SJSA1 (cell line): ENCODE measurements at regions not wholly inside any gene's neighbourhood (a gene's known extent, or its start where the extent isn't known, plus 50 kb on each side); places are given as distances from the start of the nearest gene placed in this dataset.
"Not testable (repeated sequence)": the region's sequence is repeated elsewhere in the genome, so short reads cannot be mapped to it uniquely, and the experiment has no call there.

Source experiments
- DNase-seq, 2 experiments: peaks; one replicate each; pipeline ENCODE4 v3.0.0-alpha.2; 2015 to 2020; ENCODE audit warnings: low spot score in 2 of 2, low read depth in 1 of 2
- H3K27ac ChIP-seq: fragments of 250-450 bp; sonication (Bioruptor Pico); 2 replicates; pipeline ENCODE4 v1.5.1; 2020; ENCODE audit warnings: mild to moderate bottlenecking, moderate library complexity
- H3K27me3 ChIP-seq: fragments of 250-450 bp; sonication (Bioruptor Pico); replicated peaks from 2 replicates; pipeline ENCODE4 v1.5.1; 2020; ENCODE audit warnings: mild to moderate bottlenecking, moderate library complexity
- H3K36me3 ChIP-seq: fragments of 250-450 bp; sonication (Bioruptor Pico); 2 replicates; pipeline ENCODE4 v1.5.1; 2020; ENCODE audit warnings: mild to moderate bottlenecking
- H3K4me1 ChIP-seq: fragments of 250-450 bp; sonication (Bioruptor Pico); replicated peaks from 2 replicates; pipeline ENCODE4 v1.6.1; 2021; ENCODE audit warnings: mild to moderate bottlenecking
- H3K4me3 ChIP-seq: fragments of 250-450 bp; sonication (Bioruptor Pico); 2 replicates; pipeline ENCODE4 v1.5.1; 2020; ENCODE audit warnings: mild to moderate bottlenecking
- H3K9me3 ChIP-seq: fragments of 250-450 bp; sonication (Bioruptor Pico); replicated peaks from 2 replicates; pipeline ENCODE4 v1.5.1; 2020; ENCODE audit warnings: mild to moderate bottlenecking

DNA sequence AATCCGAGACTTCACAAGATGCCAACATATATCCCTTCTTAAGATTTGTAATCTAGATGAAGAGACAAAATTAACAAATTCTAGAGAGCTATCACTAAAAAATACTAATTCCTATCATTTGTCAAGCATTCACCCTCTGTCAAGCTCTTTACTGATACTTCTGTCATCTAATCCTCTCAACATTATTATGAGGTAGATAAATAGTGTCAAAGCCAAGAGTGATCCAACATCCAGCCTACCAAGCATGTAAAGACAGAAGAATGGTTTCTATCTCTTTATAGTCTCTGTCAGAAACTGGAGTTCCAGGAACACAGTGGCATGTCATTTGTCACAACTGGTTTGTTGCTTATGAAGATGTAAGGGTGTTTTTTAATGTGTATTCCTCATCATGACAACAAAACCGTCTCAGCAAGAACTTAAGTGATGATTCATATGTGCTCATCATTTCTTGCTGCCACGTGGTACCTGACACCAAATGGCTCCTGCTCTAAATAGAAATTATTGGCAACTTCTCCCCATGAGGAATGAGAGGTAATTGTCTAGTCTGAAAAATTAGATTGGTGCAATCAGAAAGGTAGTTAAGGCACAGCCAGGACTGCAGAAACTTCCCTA, 196.8 kb downstream of the TOX3 start:
- Histone ChIP-seq H3K27me3 (no peaks in the 10 kb centered on the region), H3K9me3 (no peaks in the 10 kb centered on the region), H3K36me3 (no peaks in the 10 kb centered on the region), H3K4me3 (no peak overlapping the region), H3K27ac (no peak overlapping the region), H3K4me1 (no peaks in the 10 kb centered on the region)
- DNase-seq: no peak

DNA sequence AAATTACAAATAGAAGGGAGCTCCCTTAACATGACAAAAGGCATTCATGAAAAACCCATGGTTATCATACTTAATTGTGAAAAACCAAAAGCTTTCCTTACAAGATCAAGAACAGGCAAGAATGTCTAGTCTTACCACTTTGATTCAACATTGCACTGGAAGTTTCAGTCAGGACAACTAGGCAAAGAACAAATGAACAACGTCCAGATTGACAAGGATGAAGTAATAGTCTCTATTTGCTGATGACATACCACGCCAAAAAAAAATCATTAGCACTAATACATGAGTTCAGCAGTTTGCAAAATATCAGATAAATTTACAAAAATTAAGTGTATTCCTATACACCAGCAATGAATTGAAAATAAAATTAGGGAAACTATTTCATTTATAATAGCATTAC, 200.2 kb downstream of the TOX3 start:
- H3K36me3 ChIP-seq: no peaks in the 10 kb centered on the region
- no peak overlapping the region for H3K4me3 ChIP-seq
- H3K27me3 ChIP-seq: no peaks in the 10 kb centered on the region
- no peak for DNase-seq
- no peaks in the 10 kb centered on the region for H3K9me3 ChIP-seq
- H3K4me1 ChIP-seq: no peaks in the 10 kb centered on the region
- H3K27ac ChIP-seq: no peak overlapping the region

DNA sequence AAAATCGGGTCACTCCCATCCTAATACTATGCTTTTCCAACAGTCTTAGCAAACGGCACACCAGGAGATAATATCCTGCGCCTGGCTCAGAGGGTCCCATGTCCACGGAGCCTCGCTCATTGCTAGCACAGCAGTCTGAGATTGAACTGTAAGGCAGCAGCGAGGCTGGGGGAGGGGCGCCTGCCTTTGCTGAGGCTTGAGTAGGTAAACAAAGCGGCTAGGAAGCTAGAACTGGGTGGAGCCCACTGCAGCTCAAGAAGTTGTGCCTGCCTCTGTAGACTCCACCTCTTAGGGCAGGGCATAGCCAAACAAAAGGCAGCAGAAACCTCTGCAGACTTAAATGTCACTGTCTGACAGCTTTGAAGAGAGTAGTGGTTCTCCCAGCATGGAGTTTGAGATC, 213.3 kb downstream of the TOX3 start:
- DNase-seq, H3K4me1 ChIP-seq, H3K27ac ChIP-seq, H3K4me3 ChIP-seq, H3K36me3 ChIP-seq, H3K27me3 ChIP-seq, H3K9me3 ChIP-seq: not testable (repeated sequence)

DNA sequence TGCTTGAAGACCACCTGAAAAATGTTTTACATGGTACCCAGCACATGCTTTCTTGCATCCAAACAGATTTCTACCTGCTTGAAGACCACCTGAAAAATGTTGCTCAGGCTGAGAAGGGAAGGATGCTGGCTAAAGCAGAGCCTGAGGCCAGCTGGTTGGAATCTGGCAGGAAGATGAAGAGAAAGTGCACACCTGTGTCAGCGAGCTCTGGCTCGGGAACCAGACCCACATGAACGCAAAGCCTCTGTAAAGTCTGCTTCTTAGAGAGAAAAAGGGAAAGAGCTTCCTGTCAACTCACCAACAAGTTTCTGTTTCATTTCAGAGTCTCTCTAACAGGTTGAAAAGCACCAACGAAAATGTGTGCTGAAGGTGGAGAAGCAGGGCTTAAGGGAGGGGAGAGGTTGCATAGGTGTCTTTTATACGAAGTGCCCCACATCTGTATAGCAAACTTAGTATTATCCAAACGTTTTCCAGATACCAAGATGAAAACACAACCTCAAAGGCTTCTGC, 226.0 kb downstream of the TOX3 start:
- DNase-seq: no peak
- no peaks in the 10 kb centered on the region for H3K36me3 ChIP-seq
- no peaks in the 10 kb centered on the region for H3K4me1 ChIP-seq
- H3K9me3 ChIP-seq: no peaks in the 10 kb centered on the region
- no peaks in the 10 kb centered on the region for H3K27me3 ChIP-seq
- no peak overlapping the region for H3K4me3 ChIP-seq
- no peak overlapping the region for H3K27ac ChIP-seq

DNA sequence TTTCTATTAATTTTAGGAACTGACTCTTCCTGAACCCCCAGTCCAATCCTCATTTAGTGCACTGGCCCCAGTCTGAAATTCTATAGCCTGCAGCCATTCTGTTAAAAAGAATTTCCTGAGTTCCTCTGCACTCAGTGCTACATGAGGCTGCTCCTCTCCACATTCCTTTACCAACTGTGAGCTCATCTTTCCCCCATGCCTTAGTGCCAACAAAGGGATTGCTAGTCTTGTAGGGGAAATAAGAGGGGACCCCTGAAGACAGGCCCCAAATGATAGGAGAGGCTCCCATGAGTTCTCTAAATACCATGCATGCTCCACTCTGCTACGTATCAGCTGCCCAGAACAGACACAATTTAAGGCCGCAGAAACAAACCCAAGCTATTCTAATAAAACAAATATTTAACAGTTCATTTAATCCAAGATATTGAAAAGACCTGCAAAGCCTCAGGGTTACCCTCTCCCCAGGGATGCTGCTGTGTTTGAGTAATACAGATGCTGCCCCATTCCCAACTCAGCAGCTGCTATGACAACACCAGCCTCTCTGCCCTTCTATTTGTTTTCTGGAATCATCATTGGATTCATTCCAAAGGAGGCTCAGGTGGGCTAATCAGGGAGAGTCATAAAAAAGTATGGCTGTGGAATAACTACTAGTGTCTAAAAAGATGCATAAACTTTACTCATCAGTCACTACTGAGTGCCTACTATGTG, 228.5 kb downstream of the TOX3 start:
- no peak for DNase-seq
- Histone ChIP-seq H3K9me3 (no peaks in the 10 kb centered on the region), H3K4me1 (no peaks in the 10 kb centered on the region), H3K27ac (no peak overlapping the region), H3K4me3 (no peak overlapping the region), H3K36me3 (no peaks in the 10 kb centered on the region), H3K27me3 (no peaks in the 10 kb centered on the region)

DNA sequence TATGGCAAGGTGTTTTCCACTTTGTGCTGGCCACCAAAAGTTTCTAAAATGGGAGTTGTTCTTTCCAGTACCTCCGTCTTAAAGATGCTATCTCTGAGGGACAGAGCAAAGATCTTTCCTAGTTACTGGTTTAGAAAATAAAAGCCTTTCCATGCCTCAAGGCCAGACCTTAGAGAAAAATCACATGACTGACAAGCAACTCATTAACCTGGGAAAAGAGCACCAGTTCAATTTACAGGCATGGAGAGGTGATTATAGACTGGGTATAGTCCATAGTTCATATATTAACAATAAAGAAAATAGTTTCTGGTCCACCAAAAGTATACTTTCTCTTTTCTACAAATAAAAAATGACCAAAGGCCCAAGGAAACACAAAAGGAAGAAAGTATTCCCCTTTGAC, 230.7 kb downstream of the TOX3 start:
- no peaks in the 10 kb centered on the region for H3K9me3 ChIP-seq
- no peaks in the 10 kb centered on the region for H3K4me1 ChIP-seq
- no peak overlapping the region for H3K4me3 ChIP-seq
- no peak for DNase-seq
- H3K27ac ChIP-seq: no peak overlapping the region
- H3K36me3 ChIP-seq: no peaks in the 10 kb centered on the region
- no peaks in the 10 kb centered on the region for H3K27me3 ChIP-seq

DNA sequence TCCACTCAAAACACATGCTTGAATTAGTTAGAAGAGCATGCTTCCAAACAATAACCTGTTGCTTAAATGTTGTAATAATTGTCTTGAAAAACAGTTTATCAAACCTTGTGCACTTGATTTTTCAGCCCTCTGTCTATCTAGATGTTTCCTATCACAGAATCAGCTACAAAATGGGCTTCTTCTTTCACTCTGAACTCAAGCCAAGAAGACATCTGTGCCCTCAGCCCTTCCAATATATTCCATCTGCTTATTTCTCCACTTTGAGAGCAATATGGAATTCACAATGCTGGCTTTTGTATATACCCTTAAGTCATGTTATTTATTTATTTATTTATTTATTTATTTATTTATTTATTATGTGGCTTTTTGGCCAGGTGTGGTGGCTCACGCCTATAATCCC, 234.2 kb downstream of the TOX3 start:
- Histone ChIP-seq H3K27me3 (no peaks in the 10 kb centered on the region), H3K27ac (no peak overlapping the region), H3K4me3 (no peak overlapping the region), H3K9me3 (no peaks in the 10 kb centered on the region), H3K4me1 (no peaks in the 10 kb centered on the region), H3K36me3 (no peaks in the 10 kb centered on the region)
- DNase-seq: no peak

DNA sequence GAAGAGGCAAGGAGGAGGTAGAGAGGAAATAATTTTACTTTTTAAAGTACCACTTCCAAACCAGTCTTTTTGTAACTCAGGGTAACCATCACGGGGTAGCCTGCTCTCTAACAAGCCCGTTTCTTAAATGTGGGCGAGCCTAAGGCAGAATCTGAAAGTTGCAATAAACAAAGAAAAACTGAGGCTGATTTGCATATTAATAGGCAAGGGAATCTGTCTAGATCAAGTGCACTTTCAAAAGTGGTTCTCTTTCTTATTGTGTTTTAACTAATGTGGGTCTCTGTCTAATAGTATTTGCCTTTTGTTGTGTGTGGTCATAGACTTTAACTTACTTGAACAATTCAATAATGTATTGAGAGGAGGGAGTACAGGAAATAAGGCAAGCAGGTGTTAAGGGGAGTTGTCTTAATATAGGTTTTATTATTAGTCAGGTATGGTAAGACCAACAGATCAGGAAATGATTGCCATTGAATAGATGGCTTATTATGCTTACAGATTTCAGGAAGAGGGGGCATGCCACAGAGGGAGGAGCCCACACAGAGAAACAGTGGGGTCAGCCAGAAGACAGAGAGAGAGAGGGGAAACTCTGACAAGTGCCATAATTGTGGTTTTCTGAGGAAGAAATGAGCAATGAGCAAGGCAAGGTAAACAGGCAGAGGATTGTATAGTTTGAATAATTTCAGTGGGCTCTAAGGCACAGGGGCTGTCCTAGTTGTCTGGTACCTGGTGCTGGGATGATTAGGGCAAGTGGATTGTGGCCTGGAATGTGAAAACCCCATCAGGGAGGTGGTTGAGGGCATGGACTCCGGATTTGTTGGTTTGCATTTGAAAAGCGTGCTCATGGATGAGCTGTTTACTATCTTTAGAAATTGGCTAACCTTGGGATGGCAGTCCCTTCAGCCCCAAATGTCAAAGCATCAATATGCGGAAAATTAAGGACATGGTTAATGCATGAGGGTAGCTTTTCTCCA, 237.2 kb downstream of the TOX3 start:
- Histone ChIP-seq H3K27ac (no peak overlapping the region), H3K4me3 (no peak overlapping the region), H3K9me3 (no peaks in the 10 kb centered on the region), H3K4me1 (no peaks in the 10 kb centered on the region), H3K27me3 (no peaks in the 10 kb centered on the region), H3K36me3 (no peaks in the 10 kb centered on the region)
- DNase-seq: no peak

DNA sequence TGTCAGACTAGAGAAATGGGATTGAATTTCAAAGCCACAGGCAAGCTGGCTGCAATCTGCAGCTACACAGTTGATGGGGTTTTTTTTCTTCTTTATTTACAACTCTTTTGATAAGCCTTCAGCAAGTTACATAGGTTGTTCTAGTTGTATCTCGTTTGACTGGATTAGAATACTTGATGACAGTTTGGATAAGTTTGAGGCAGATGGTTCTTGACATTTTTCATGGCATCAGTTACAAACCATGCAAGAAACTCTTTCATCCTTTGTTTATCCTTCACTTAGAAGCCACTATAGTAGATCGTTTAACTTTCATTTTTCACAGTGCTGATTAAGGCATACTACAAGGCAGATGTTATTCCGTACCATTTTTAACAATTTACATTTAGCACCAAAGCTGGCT, 238.9 kb downstream of the TOX3 start:
- Histone ChIP-seq H3K36me3 (no peaks in the 10 kb centered on the region), H3K27me3 (no peaks in the 10 kb centered on the region), H3K27ac (no peak overlapping the region), H3K9me3 (no peaks in the 10 kb centered on the region), H3K4me3 (no peak overlapping the region), H3K4me1 (no peaks in the 10 kb centered on the region)
- DNase-seq: no peak

DNA sequence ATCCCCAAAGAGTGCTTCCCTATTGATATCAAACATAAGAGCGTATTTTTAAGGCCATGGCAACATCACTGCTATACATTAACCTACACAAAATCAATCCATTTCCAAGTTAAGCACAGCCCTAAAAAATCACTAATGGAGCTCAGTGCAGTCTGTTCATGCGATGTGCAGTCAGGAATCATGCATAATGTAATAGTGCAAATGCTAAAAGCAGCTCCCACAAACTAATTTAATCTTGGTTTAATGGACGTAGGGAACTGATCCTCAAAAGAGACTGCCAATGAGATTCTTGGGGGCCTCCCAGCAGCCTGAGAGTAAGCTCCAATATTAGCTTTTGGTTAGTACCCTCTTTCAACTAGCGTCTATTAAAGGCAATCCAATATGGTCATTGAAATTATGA, 245.9 kb downstream of the TOX3 start:
- no peaks in the 10 kb centered on the region for H3K9me3 ChIP-seq
- no peak overlapping the region for H3K4me3 ChIP-seq
- H3K27ac ChIP-seq: no peak overlapping the region
- no peak for DNase-seq
- H3K36me3 ChIP-seq: no peaks in the 10 kb centered on the region
- no peaks in the 10 kb centered on the region for H3K4me1 ChIP-seq
- H3K27me3 ChIP-seq: no peaks in the 10 kb centered on the region

DNA sequence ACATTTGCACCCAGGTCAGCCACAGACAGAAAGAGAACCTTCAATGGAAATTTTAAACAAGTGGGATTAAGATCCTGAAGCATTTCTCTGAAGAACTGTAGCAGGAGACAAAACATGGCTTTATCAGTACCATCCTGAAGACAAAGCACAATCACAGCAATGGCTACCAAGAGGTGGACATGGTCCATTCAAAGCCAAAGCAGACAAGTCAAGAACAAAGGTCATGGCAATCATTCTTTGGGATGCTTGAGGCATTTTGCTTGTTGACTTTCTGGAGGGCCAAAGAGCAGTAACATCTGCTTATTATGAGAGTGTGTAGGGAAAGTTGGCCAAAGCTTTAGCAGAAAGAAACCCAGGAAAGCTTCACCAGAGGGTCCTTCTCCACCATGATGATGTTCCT, 248.2 kb downstream of the TOX3 start:
- Histone ChIP-seq H3K4me3 (no peak overlapping the region), H3K27ac (no peak overlapping the region), H3K4me1 (no peaks in the 10 kb centered on the region), H3K36me3 (no peaks in the 10 kb centered on the region), H3K9me3 (no peaks in the 10 kb centered on the region), H3K27me3 (no peaks in the 10 kb centered on the region)
- no peak for DNase-seq

DNA sequence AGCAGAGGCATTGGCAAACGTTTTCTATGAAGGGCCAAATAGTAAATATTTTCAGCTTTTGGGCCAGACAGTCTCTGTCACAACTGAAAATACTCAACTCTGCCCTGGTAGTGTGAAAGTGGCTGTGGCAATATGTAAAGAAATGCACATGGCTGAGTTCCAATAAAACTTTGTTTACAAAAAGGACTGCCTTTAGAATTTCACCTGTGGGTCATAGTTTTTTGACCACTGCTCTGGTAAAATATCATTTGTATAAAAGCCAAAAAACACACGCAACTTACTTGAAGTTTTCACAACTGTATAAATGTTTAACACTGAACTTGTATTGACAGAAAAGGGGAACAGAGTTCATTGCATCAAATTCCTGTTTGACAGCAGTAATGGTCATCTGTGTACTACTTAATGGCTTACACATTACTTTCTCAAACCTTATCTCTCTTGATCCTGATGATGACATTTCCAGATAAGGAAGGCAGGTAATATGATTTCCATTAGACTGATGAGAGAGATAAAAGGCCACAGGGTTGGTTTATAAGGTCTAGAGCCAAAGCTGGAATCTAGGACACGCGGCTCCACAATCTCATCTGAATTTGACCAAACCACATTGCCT, 250.1 kb downstream of the TOX3 start:
- not testable (repeated sequence) for H3K9me3 ChIP-seq, H3K4me3 ChIP-seq, H3K27ac ChIP-seq, H3K27me3 ChIP-seq, H3K36me3 ChIP-seq, H3K4me1 ChIP-seq, DNase-seq

DNA sequence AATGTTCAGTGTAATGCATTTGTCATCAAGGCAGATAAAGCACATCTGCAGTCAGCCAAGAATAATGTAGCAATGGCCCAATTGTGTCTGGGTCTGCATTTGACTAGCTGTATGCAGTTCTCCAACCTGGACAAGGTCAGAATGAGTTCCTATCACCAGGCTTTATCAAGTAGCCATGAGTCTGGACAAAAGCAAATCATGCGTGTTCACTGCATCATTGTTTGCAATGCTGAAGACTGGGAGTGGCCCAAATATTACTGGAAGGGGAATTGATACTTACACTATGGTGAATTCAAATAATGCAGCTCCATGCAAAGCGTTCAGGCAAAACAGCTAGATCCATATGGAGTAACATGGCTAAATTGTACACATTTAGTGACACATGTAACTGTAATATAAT, 250.9 kb downstream of the TOX3 start:
- no peak for DNase-seq
- H3K4me3 ChIP-seq: no peak overlapping the region
- H3K27me3 ChIP-seq: no peaks in the 10 kb centered on the region
- no peaks in the 10 kb centered on the region for H3K36me3 ChIP-seq
- H3K9me3 ChIP-seq: no peaks in the 10 kb centered on the region
- no peak overlapping the region for H3K27ac ChIP-seq
- H3K4me1 ChIP-seq: no peaks in the 10 kb centered on the region

DNA sequence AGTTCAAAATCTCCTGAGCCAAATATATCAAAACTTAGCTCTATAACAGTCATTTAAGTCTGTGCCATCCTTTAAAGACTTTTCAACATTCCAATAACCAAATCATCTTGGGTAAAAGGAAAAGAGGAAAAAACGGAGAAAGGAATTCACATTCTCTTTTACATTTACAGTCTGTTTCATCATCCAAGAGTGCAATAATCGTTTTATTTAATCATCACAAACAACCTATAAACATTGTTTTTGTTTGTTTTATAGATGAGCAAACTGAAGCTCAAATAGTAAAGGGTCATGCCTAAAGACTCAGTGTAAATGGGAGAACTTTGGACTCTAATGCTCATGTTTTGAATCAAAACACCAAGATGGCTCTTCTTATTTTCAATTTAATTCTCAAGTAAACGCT, 252.3 kb downstream of the TOX3 start:
- no peaks in the 10 kb centered on the region for H3K27me3 ChIP-seq
- H3K4me3 ChIP-seq: no peak overlapping the region
- H3K36me3 ChIP-seq: no peaks in the 10 kb centered on the region
- H3K9me3 ChIP-seq: no peaks in the 10 kb centered on the region
- no peaks in the 10 kb centered on the region for H3K4me1 ChIP-seq
- no peak overlapping the region for H3K27ac ChIP-seq
- no peak for DNase-seq
